GM12892 (cell line): ENCODE measurements at regions not wholly inside any gene's neighbourhood (a gene's known extent, or its start where the extent isn't known, plus 50 kb on each side); places are given as distances from the start of the nearest gene placed in this dataset.
"Not testable (repeated sequence)": the region's sequence is repeated elsewhere in the genome, so short reads cannot be mapped to it uniquely, and the experiment has no call there.

Experiments
- POLR2A ChIP-seq: IDR thresholded peaks from 2 replicates; pipeline ENCODE4 v1.6.1; 2011; ENCODE audit warnings: low read depth, low read length, control low read depth
- POLR2AphosphoS5 ChIP-seq: IDR thresholded peaks from 2 replicates; pipeline ENCODE4 v1.6.1; 2011; ENCODE audit warnings: low read depth, low read length, control low read depth

DNA sequence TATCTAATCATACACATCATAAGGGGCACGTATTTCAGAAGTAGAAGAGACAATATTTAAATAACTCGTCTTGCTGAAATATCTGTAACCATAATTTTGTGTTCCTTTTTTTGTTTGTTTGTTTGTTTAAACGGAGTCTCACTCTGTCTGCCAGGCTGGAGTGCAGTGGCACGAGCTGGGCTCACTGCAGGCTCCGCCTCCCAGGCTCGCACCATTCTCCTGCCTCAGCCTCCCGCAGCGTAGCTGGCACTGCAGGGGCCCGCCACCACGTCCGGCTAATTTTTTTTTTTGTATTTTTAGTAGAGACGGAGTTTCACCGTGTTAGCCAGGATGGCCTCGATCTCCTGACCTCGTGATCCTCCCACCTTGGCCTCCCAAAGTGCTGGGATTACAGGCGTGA, 248.9 kb downstream of the KCNJ3 start:
- TF ChIP-seq POLR2A, POLR2AphosphoS5: not testable (repeated sequence)
